NB4 (cell line): ENCODE measurements at regions not wholly inside any gene's neighbourhood (a gene's known extent, or its start where the extent isn't known, plus 50 kb on each side); places are given as distances from the start of the nearest gene placed in this dataset.

ENCODE experiments used
- CTCF ChIP-seq: IDR thresholded peaks from one replicate; pipeline ENCODE4 v1.5.1; 2012; ENCODE audit warnings: low read depth, low read length
- MYC ChIP-seq: IDR thresholded peaks from 2 replicates; pipeline ENCODE4 v1.6.1; 2011; ENCODE audit warnings: low read depth, low read length
- POLR2A ChIP-seq: IDR thresholded peaks from 2 replicates; pipeline ENCODE4 v1.6.1; 2011; ENCODE audit warnings: mild to moderate bottlenecking; ENCODE audit not compliant: insufficient read length; ENCODE audit errors: extremely low read depth

DNA sequence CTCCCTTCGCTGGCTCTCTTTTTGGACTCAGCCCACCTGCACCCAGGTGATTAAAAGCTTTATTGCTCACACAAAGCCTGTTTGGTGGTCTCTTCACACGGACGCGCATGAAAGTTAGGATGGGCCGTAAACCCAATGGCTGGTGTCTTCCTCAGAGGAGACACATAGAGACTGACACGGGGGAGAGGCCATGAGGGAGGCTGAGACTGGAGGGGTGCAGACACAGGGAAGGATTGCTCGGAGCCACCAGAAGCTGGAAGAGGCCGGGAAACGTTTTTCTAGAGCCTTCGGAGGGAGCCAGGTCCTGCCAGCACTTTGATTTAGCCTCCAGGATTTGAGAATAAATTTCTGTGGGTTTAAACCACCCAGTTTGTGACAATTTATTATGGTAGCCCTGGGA is 274.9 kb downstream of the AGTPBP1 start:
- no peak for TF ChIP-seq CTCF
- no peak for TF ChIP-seq POLR2A
- no peak for TF ChIP-seq MYC
